BE2C (cell line): ENCODE measurements at regions not wholly inside any gene's neighbourhood (a gene's known extent, or its start where the extent isn't known, plus 50 kb on each side); places are given as distances from the start of the nearest gene placed in this dataset.

Experiments used
- DNase-seq: peaks from one replicate; pipeline ENCODE4 v3.0.0-alpha.2; 2020
- H3K27me3 ChIP-seq: fragments of 250-450 bp; sonication (Bioruptor Pico); 2 replicates; pipeline ENCODE4 v1.5.1; 2020; ENCODE audit warnings: mild to moderate bottlenecking
- H3K36me3 ChIP-seq: fragments of 250-450 bp; sonication (Bioruptor Pico); 2 replicates; pipeline ENCODE4 v1.5.1; 2020; ENCODE audit warnings: mild to moderate bottlenecking
- H3K4me1 ChIP-seq: fragments of 250-450 bp; sonication (Bioruptor Pico); 2 replicates; pipeline ENCODE4 v1.5.1; 2020
- H3K4me3 ChIP-seq: 2 replicates; pipeline ENCODE4 v1.5.1; 2011; ENCODE audit warnings: low read depth, low read length
- H3K9me3 ChIP-seq: fragments of 250-450 bp; sonication (Bioruptor Pico); 2 replicates; pipeline ENCODE4 v1.5.1; 2020
- TF ChIP-seq, protein P1 (sequence below): IDR thresholded peaks from 2 replicates; pipeline ENCODE4 v1.5.1; 2012; ENCODE audit warnings: mild to moderate bottlenecking, low read depth, low read length

DNA sequence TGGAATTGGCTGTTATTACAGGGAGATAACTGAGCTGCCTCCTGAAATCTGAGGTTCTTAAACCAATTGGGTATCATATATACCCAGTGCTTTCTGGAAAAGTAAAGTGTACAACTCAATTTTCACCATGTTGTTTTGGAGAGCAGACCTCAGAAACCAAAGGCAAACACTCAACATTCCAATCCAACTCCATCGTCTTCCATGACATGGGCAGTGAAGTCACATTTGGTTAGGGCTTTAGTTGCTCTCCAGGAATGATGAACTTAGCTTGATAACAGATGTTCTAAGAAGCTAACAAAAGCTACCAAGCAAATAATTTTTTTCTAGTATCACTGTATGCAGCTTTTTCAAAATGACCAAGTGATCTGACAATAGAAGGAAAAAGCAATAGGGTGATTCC, 107.0 kb upstream of the SLC35G4 start:
- no peak for DNase-seq
- Histone ChIP-seq H3K9me3 (no peaks in the 10 kb centered on the region), H3K4me1 (no peaks in the 10 kb centered on the region), H3K27me3 (no peaks in the 10 kb centered on the region), H3K4me3 (no peak overlapping the region), H3K36me3 (no peaks in the 10 kb centered on the region)
- TF ChIP-seq, protein P1, sequence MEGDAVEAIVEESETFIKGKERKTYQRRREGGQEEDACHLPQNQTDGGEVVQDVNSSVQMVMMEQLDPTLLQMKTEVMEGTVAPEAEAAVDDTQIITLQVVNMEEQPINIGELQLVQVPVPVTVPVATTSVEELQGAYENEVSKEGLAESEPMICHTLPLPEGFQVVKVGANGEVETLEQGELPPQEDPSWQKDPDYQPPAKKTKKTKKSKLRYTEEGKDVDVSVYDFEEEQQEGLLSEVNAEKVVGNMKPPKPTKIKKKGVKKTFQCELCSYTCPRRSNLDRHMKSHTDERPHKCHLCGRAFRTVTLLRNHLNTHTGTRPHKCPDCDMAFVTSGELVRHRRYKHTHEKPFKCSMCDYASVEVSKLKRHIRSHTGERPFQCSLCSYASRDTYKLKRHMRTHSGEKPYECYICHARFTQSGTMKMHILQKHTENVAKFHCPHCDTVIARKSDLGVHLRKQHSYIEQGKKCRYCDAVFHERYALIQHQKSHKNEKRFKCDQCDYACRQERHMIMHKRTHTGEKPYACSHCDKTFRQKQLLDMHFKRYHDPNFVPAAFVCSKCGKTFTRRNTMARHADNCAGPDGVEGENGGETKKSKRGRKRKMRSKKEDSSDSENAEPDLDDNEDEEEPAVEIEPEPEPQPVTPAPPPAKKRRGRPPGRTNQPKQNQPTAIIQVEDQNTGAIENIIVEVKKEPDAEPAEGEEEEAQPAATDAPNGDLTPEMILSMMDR = no peak

DNA sequence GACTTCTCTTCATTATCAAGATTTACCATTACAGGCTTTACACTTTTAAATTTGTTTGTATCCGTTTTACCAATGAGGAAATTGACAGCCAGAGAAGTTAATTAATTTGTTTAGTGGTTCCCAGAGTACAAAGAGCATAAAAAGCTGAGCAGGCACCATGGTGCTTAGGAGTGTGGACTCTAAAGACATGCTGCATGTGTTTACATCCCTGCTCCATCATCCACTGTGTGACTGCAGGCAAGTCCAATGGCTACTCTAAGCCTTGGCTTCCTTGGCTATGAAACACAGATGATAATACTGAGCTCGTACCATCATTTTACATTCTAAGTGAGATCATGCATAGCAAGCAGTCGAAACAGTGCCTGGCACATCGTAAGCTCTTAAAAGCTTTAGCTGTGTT, 108.0 kb upstream of the SLC35G4 start:
- no peaks in the 10 kb centered on the region for H3K9me3 ChIP-seq
- TF ChIP-seq, protein P1 = no peak
- no peak for DNase-seq
- no peaks in the 10 kb centered on the region for H3K36me3 ChIP-seq
- no peak overlapping the region for H3K4me3 ChIP-seq
- no peaks in the 10 kb centered on the region for H3K27me3 ChIP-seq
- no peaks in the 10 kb centered on the region for H3K4me1 ChIP-seq

DNA sequence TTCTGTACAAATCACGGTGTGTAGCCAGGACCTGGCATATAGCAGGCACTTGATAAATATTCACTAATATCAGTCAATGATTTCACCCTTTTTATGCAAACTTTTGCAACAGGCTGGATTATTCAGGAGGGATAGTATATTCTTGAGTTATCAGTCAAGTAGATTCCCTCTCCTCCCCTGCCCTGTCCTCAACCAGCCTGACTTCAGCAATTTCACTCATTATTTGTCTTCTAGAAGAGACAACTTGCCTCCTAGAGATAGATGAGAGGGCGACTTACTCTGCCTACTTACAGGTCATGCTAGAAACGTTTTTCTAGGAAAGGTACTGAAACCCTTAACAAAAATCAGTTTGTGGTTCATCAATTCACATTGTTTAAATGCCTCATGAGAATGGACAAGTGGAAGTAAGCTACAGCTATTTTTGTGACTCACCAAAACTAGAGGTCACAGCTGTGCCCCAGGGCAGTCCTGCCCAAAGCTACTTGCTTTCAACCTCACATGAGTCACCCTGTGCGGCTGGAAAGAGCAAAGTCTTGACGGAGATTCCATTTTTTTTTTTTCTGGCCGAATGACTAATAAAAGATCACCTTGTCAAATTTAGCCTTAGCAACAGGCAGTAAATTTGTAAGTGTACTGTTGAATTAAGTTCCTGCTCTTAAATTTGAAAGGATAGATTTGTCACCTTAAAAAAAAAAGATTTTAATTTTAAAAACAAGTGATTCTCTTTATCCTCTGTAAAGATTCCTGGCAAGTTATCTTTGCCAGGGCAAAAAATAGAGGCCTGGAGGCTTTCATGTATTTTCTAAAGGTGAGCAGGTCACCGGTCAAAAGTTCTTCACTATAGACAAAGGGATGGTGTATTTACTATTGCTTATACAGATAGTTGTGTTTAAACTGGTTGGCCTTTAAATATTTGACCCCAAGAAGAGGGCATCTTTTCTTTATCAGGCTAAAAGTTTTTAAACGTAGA, 109.0 kb upstream of the SLC35G4 start:
- Histone ChIP-seq H3K27me3 (no peaks in the 10 kb centered on the region), H3K36me3 (no peaks in the 10 kb centered on the region), H3K9me3 (no peaks in the 10 kb centered on the region), H3K4me3 (no peak overlapping the region), H3K4me1 (no peaks in the 10 kb centered on the region)
- TF ChIP-seq, protein P1 = no peak
- no peak for DNase-seq

DNA sequence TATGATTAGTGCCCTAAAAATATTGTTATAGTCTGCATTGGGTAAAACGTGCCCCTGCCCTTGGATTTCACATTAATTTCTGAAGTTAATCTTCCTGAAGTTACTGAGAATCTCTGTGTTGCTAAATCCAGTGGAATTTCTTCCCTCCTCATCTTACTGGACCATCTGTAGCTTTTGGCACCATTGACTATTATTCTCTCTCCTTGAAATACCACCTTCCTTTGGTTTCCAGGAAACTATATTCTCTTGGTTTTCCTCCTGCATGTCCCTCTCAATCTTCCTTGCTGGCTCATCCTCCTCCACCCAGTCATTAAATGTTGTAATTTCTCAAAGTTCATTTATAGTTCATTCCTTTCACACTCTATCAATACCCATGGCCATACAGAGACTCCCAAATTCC, 110.6 kb upstream of the SLC35G4 start:
- Histone ChIP-seq H3K4me1 (no peaks in the 10 kb centered on the region), H3K9me3 (no peaks in the 10 kb centered on the region), H3K4me3 (no peak overlapping the region), H3K27me3 (no peaks in the 10 kb centered on the region), H3K36me3 (no peaks in the 10 kb centered on the region)
- TF ChIP-seq, protein P1 = no peak
- DNase-seq = no peak

DNA sequence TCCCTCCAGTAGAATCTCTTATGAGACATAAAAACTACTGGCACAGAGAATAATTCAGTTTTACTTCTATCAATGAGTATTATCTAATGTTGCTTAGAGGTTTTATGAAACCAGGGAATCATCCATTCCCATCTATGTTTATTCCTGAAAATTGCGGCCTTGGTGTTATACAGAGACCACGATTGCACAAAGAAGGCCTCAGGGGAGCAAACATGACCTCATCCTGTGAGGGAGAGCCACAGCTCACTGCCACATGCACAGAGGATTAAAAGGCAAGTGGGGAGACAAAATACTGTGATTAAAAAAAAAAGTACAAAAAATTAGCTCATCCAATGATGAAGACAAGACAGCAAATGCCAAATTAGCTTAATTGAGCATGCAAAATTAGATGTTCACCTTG, 111.8 kb upstream of the SLC35G4 start:
- no peak for DNase-seq
- no peaks in the 10 kb centered on the region for H3K4me1 ChIP-seq

More for the DNA sequence above, 111.8 kb upstream of the SLC35G4 start:
- Histone ChIP-seq H3K9me3 (no peaks in the 10 kb centered on the region), H3K27me3 (no peaks in the 10 kb centered on the region), H3K36me3 (no peaks in the 10 kb centered on the region), H3K4me3 (no peak overlapping the region)
- TF ChIP-seq, protein P1 = no peak
